ENCODE measurements at regions not wholly inside any gene's neighbourhood (a gene's known extent, or its start where the extent isn't known, plus 50 kb on each side); places are given as distances from the start of the nearest gene placed in this dataset.

DNA sequence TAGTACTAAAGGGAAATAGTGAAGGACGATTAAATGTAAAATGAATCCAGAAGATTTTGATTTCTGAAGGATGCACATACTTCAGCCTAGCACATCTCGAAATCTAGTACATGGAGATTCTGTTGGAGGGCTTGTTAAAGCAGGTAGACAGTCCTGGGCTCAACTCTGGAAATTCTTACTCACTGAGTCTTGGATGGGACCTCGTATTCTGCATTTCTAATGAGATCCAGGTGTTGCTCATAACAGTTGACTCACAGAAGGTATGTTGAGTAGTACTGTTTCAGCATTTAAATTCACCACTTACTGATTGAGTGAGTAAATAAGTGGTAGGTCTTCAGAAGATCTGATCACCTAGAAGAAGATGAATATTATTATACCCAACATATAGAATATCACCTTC is 623.4 kb upstream of the SGO1 start:
- Histone ChIP-seq H2BK20ac (ENCODE audit: low read depth, low read length, poor library complexity, severe bottlenecking) (no peak overlapping the region), H4K5ac (ENCODE audit: insufficient read length, low read depth, low read length) (no peak overlapping the region), H3K27me3 (ENCODE audit: insufficient read depth, low read length) (no peaks in the 10 kb centered on the region), H2BK15ac (ENCODE audit: low read depth, low read length) (no peak overlapping the region), H3K79me1 (ENCODE audit: insufficient read depth, low read depth, low read length, poor library complexity, severe bottlenecking) (no peaks in the 10 kb centered on the region), H2BK120ac (ENCODE audit: low read depth, low read length, poor library complexity, severe bottlenecking) (no peak overlapping the region), H4K20me1 (ENCODE audit: control insufficient read depth, insufficient read depth, insufficient read length) (no peaks in the 10 kb centered on the region), H4K8ac (replicated peaks; ENCODE audit: insufficient read length, low read depth, low read length) (no peak overlapping the region), H3K23ac (ENCODE audit: insufficient read length, low read depth, low read length) (no peak overlapping the region), H2BK12ac (ENCODE audit: insufficient read length, low read depth, low read length) (no peak overlapping the region), H3K4ac (ENCODE audit: low read depth, low read length) (no peak overlapping the region), H3T11ph (ENCODE audit: low read length) (no peak overlapping the region), H3K18ac (ENCODE audit: insufficient read length, low read depth, low read length) (no peak overlapping the region), H2AFZ (ENCODE audit: low read length) (no peak overlapping the region), H3K23me2 (ENCODE audit: insufficient read length, low read depth, low read length, poor library complexity, severe bottlenecking) (no peaks in the 10 kb centered on the region), H3K9ac (ENCODE audit: extremely low read depth, insufficient read length, low read length) (no peak overlapping the region), H3K14ac (ENCODE audit: insufficient read depth, low read length) (no peak overlapping the region), H4K91ac (ENCODE audit: insufficient read length, low read depth, low read length) (no peak overlapping the region), H3K79me2 (ENCODE audit: insufficient read depth, low read length) (no peaks in the 10 kb centered on the region), H3K56ac (ENCODE audit: insufficient read length, low read depth, low read length) (no peak overlapping the region), H3K4me1 (ENCODE audit: insufficient read depth, low read length) (no peaks in the 10 kb centered on the region), H3K4me2 (ENCODE audit: insufficient read depth, insufficient read length, low read length) (no peak overlapping the region), H2BK5ac (ENCODE audit: insufficient read length, low read length) (no peak overlapping the region), H3K9me3 (ENCODE audit: control insufficient read depth, low read depth, low read length) (no peaks in the 10 kb centered on the region), H2AK5ac (ENCODE audit: insufficient read length, low read length) (no peak overlapping the region), H3K27ac (ENCODE audit: insufficient read length, low read depth, low read length) (no peak overlapping the region)
- no peak for DNase-seq
- Mint-ChIP-seq H3K27ac (no peak overlapping the region), H3K36me3 (ENCODE audit: insufficient read depth in 1 of 3, low read depth in 3 of 3) (no peaks in the 10 kb centered on the region), H3K9me3 (no peaks in the 10 kb centered on the region), H3K4me3 (no peak overlapping the region), H3K4me1 (peaks cover 4 to 6% of the 10 kb centered on the region in 2 experiments; a peak in 1 of 4 replicates), H3K27me3 (ENCODE audit: low read depth) (no peaks in the 10 kb centered on the region)
- WGBS (ENCODE audit: extremely low coverage, insufficient read length, low lambda C conversion rate): no CpG with 5 or more reads among the region's 3 CpGs
- TF ChIP-seq, protein P1, sequence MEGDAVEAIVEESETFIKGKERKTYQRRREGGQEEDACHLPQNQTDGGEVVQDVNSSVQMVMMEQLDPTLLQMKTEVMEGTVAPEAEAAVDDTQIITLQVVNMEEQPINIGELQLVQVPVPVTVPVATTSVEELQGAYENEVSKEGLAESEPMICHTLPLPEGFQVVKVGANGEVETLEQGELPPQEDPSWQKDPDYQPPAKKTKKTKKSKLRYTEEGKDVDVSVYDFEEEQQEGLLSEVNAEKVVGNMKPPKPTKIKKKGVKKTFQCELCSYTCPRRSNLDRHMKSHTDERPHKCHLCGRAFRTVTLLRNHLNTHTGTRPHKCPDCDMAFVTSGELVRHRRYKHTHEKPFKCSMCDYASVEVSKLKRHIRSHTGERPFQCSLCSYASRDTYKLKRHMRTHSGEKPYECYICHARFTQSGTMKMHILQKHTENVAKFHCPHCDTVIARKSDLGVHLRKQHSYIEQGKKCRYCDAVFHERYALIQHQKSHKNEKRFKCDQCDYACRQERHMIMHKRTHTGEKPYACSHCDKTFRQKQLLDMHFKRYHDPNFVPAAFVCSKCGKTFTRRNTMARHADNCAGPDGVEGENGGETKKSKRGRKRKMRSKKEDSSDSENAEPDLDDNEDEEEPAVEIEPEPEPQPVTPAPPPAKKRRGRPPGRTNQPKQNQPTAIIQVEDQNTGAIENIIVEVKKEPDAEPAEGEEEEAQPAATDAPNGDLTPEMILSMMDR (conservative IDR thresholded peaks at IDR 0.05): no peak

All from H9 (cell line).